ENCODE measurements at regions not wholly inside any gene's neighbourhood (a gene's known extent, or its start where the extent isn't known, plus 50 kb on each side); places are given as distances from the start of the nearest gene placed in this dataset.

GRCh38 chr1:222911866-222912265 is 97.0 kb downstream of the DISP1 start:
- no peak overlapping the region for H3K27ac ChIP-seq
- no peak for TF ChIP-seq ZFX (IDR thresholded peaks at IDR 0.05; ENCODE audit: borderline replicate concordance)
- TF ChIP-seq CTCF (IDR thresholded peaks at IDR 0.05) = no peak

DNA sequence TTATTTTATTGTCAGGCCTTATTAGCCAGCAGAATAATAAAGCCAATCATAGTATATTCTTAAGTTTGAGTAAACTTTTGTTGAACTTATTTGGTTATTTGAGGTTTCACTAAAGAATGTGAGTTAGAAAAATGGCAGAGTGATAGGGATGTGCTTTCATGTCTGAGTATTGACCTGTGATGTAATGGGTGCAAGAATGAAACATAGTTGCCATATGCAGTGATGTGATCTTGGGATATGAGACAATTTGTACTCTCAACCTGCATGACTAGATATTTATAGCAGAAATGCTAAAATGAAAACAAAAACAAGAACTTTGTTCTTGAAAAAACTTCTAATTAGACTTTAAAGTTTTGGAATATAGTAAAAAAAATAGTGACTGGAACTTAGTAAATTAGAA is 97.9 kb downstream of the DISP1 start:
- TF ChIP-seq CTCF (IDR thresholded peaks at IDR 0.05) = no peak
- TF ChIP-seq ZFX (IDR thresholded peaks at IDR 0.05; ENCODE audit: borderline replicate concordance) = no peak

DNA sequence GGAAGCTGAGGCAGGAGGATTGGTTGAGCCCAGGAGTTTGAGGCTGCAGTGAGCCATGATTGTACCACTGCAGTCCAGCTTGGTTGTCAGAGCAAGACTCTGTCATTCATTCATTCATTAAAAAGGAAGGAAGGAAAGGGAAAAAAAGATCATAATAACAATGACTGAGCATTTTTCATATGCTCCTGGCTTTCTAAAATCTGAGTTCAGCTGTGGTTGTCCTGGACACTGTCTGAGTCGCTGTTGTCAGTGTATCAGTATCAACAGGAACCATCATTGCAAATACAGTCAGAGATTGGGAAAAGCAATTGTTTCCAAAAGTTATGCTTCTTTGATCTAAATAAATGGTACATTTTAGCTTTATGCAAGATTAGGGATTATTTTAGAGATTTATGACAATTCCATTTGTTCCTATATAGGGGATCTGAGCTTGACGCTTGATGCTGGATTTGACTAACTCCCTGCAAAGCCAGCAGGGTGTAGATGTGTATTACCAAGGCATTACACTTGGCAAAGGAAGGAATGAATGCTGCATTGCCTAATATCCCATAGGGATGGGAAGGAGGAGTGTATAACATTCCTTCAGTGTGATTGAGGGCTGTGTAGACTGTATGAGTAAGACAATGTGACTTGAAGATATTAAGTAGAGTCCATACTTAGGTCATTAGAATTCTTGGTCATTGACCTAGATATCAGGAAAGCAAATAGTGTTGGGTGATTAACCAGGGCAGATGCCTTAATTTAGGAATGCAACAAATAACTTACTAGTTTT is 100.2 kb downstream of the DISP1 start:
- TF ChIP-seq ZFX (IDR thresholded peaks at IDR 0.05; ENCODE audit: borderline replicate concordance) = no peak
- TF ChIP-seq CTCF (IDR thresholded peaks at IDR 0.05) = no peak
- H3K27ac ChIP-seq = no peak overlapping the region

More for the DNA sequence above, 97.9 kb downstream of the DISP1 start:
- H3K27ac ChIP-seq = no peak overlapping the region

DNA sequence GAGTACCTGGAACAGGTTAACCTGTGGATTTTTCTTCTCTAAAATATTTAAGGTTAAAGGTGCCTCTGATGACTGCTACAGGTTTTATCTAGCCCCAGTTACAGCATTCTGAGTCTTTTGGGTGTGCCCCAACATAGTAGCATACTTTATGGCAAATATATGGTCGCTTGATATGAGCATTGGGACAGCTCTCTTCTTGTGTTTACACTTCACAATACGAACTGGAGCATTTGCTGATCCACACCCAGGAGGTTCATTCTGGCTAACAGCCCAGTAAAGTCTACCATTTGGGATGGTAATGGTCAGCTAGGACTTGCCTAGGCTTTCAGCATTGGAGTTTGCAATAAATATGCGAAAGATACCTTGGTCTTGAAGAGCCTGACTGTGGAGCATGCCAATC is 101.3 kb downstream of the DISP1 start:
- no peak overlapping the region for H3K27ac ChIP-seq
- TF ChIP-seq ZFX (IDR thresholded peaks at IDR 0.05; ENCODE audit: borderline replicate concordance) (no peak), CTCF (IDR thresholded peaks at IDR 0.05) (no peak)

GRCh38 chr1:222918801-222919477 is 104.1 kb downstream of the DISP1 start:
- H3K27ac ChIP-seq = no peak overlapping the region
- TF ChIP-seq CTCF (IDR thresholded peaks at IDR 0.05) = no peak
- no peak for TF ChIP-seq ZFX (IDR thresholded peaks at IDR 0.05; ENCODE audit: borderline replicate concordance)

DNA sequence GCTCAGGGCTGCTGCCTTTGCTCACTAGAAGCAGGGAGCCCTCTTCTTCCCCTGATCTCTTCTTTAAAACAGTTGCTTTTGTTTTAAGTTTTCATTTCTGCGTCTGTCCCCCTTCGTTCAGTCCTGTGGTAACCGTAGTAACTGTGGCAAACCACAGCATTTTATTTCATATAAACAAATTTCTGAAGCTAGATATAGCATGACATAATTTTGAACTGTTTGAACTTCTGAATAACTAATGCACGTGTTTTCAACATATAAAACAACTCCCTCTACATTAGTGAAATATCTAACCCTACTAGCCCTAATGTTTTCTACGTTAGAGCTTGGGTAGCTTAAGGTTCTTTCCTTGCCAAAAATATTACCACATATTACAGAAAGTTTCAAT is 104.6 kb downstream of the DISP1 start:
- TF ChIP-seq ZFX (IDR thresholded peaks at IDR 0.05; ENCODE audit: borderline replicate concordance) = no peak
- no peak overlapping the region for H3K27ac ChIP-seq

DNA sequence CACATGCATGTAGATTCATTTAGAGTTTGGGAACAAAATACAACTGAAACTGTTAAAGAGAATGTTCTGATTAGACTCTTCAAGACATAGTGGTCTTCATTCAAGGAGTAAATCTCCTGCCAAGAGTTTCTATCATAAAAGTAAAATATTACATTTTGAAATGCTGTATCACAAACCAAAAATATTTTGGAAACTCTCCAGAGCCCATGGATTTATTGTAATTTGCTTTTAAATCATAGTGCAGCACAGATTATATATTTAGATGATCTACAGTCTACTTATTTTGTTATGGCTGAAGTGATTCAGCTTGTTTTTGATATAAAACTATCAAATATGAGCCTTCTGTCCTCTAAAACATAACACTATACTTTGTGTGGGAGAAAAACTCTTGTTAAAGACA is 105.3 kb downstream of the DISP1 start:
- no peak for TF ChIP-seq ZFX (IDR thresholded peaks at IDR 0.05; ENCODE audit: borderline replicate concordance)
- TF ChIP-seq CTCF (IDR thresholded peaks at IDR 0.05) = no peak
- no peak overlapping the region for H3K27ac ChIP-seq
